ENCODE measurements at regions not wholly inside any gene's neighbourhood (a gene's known extent, or its start where the extent isn't known, plus 50 kb on each side); places are given as distances from the start of the nearest gene placed in this dataset.

- ATAC-seq (no peak), DNase-seq (ENCODE audit: low read depth, low spot score) (no peak)
- no peak for TF ChIP-seq TCF7L2 (IDR thresholded peaks at IDR 0.05; ENCODE audit: low read depth, low read length)
- TF ChIP-seq, protein P1, sequence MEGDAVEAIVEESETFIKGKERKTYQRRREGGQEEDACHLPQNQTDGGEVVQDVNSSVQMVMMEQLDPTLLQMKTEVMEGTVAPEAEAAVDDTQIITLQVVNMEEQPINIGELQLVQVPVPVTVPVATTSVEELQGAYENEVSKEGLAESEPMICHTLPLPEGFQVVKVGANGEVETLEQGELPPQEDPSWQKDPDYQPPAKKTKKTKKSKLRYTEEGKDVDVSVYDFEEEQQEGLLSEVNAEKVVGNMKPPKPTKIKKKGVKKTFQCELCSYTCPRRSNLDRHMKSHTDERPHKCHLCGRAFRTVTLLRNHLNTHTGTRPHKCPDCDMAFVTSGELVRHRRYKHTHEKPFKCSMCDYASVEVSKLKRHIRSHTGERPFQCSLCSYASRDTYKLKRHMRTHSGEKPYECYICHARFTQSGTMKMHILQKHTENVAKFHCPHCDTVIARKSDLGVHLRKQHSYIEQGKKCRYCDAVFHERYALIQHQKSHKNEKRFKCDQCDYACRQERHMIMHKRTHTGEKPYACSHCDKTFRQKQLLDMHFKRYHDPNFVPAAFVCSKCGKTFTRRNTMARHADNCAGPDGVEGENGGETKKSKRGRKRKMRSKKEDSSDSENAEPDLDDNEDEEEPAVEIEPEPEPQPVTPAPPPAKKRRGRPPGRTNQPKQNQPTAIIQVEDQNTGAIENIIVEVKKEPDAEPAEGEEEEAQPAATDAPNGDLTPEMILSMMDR (IDR thresholded peaks at IDR 0.05) = no peak
- no peak for TF ChIP-seq POLR2AphosphoS5 (IDR thresholded peaks at IDR 0.05; ENCODE audit: low read depth, low read length)
- no peak for TF ChIP-seq SIN3A (IDR thresholded peaks at IDR 0.05; ENCODE audit: borderline replicate concordance, insufficient read depth, low read depth, low read length)
- no peak for TF ChIP-seq REST (IDR thresholded peaks at IDR 0.05; ENCODE audit: insufficient read depth in 1 of 2, low read depth in 2 of 2, low read length in 1 of 2)
- in situ Hi-C loops (cut with HindIII; ENCODE audit: low pct_unique_long_range_greater_than_20kb, low sequenced_read_pairs) = no loop called here
- H3K27ac ChIP-seq (ENCODE audit: low read length) = no peak overlapping the region
- ChIA-PET CTCF (no interaction called here), POLR2A (no interaction called here)
- no peaks in the 10 kb centered on the region for H3K4me1 ChIP-seq (ENCODE audit: control insufficient read depth, insufficient read depth, low read length)
- H3K27me3 ChIP-seq (ENCODE audit: control insufficient read depth, insufficient read depth, low read length) = no peaks in the 10 kb centered on the region
- no peaks in the 10 kb centered on the region for H3K9me3 ChIP-seq (ENCODE audit: control insufficient read depth, insufficient read depth, low read depth, low read length)
- no TSS peak for BruUV-seq (replicated peaks)
- no peak overlapping the region for H3K4me3 ChIP-seq (ENCODE audit: low read depth in 2 of 2, low read length in 2 of 2)
- no peaks in the 10 kb centered on the region for H3K36me3 ChIP-seq (ENCODE audit: control insufficient read depth, insufficient read depth, low read length)
- intact Hi-C loops (cut with micrococcal nuclease; ENCODE audit: unreplicated experiment) = no loop called here
Measured at GRCh38 chr3:10721101-10721500, 94.9 kb upstream of the SLC6A11 start.

GRCh38 chr3:10722911-10723310 is 93.1 kb upstream of the SLC6A11 start:
- Histone ChIP-seq H3K27me3 (ENCODE audit: control insufficient read depth, insufficient read depth, low read length) (no peaks in the 10 kb centered on the region), H3K27ac (ENCODE audit: low read length) (no peak overlapping the region), H3K36me3 (ENCODE audit: control insufficient read depth, insufficient read depth, low read length) (no peaks in the 10 kb centered on the region), H3K4me1 (ENCODE audit: control insufficient read depth, insufficient read depth, low read length) (no peaks in the 10 kb centered on the region), H3K9me3 (ENCODE audit: control insufficient read depth, insufficient read depth, low read depth, low read length) (no peaks in the 10 kb centered on the region), H3K4me3 (ENCODE audit: low read depth in 2 of 2, low read length in 2 of 2) (no peak overlapping the region)
- no peak for DNase-seq (ENCODE audit: low read depth, low spot score)
- in situ Hi-C loops (cut with HindIII; ENCODE audit: low pct_unique_long_range_greater_than_20kb, low sequenced_read_pairs) = no loop called here
- no peak for ATAC-seq
- ChIA-PET CTCF (no interaction called here), POLR2A (no interaction called here)
- no peak for TF ChIP-seq SIN3A (IDR thresholded peaks at IDR 0.05; ENCODE audit: borderline replicate concordance, insufficient read depth, low read depth, low read length)
- intact Hi-C loops (cut with micrococcal nuclease; ENCODE audit: unreplicated experiment) = no loop called here
- BruUV-seq (replicated peaks) = no TSS peak

DNA sequence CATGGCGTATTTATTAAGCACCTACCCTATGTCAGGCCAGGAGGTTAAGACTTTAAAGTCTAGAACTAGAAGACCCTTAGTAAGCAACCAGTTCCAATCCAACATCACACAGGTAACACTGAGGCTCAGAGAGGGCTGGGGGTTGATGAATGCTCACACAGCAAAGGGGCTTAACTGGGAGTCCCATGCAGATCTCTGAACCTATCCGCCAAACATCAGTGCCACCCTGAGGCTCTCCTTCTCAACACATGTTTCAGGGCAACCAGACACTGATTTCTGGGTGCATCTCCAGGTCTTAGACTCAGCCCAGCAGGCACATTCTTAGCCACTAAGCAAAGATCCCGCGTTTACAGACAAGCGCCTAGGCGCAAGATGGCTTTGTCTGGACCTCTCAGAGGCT is 92.0 kb upstream of the SLC6A11 start:
- ChIA-PET CTCF (interaction anchor here (0.7 kb wide), 1 partner anchor 380 kb away, joined by 11 read pairs; no protein-coding TSS in a partner anchor), POLR2A (no interaction called here)
- in situ Hi-C loops (cut with HindIII; ENCODE audit: low pct_unique_long_range_greater_than_20kb, low sequenced_read_pairs) = no loop called here
- Histone ChIP-seq H3K4me1 (ENCODE audit: control insufficient read depth, insufficient read depth, low read length) (no peaks in the 10 kb centered on the region), H3K27me3 (ENCODE audit: control insufficient read depth, insufficient read depth, low read length) (no peaks in the 10 kb centered on the region), H3K36me3 (ENCODE audit: control insufficient read depth, insufficient read depth, low read length) (no peaks in the 10 kb centered on the region), H3K9me3 (ENCODE audit: control insufficient read depth, insufficient read depth, low read depth, low read length) (no peaks in the 10 kb centered on the region), H3K4me3 (ENCODE audit: low read depth in 2 of 2, low read length in 2 of 2) (no peak overlapping the region), H3K27ac (ENCODE audit: low read length) (no peak overlapping the region)
- DNase-seq (ENCODE audit: low read depth, low spot score) = no peak
- no TSS peak for BruUV-seq (replicated peaks)
- intact Hi-C loops (cut with micrococcal nuclease; ENCODE audit: unreplicated experiment) = no loop called here
- TF ChIP-seq, protein P1 (IDR thresholded peaks at IDR 0.05) = no peak
- no peak for TF ChIP-seq SIN3A (IDR thresholded peaks at IDR 0.05; ENCODE audit: borderline replicate concordance, insufficient read depth, low read depth, low read length)
- TF ChIP-seq POLR2AphosphoS5 (IDR thresholded peaks at IDR 0.05; ENCODE audit: low read depth, low read length) = no peak
- TF ChIP-seq TCF7L2 (IDR thresholded peaks at IDR 0.05; ENCODE audit: low read depth, low read length) = no peak
- TF ChIP-seq REST (IDR thresholded peaks at IDR 0.05; ENCODE audit: insufficient read depth in 1 of 2, low read depth in 2 of 2, low read length in 1 of 2) = no peak
- ATAC-seq = no peak
